OCI-LY7 (cell line): ENCODE measurements at regions not wholly inside any gene's neighbourhood (a gene's known extent, or its start where the extent isn't known, plus 50 kb on each side); places are given as distances from the start of the nearest gene placed in this dataset.

ENCODE experiments used
- BruUV-seq: library from RNA; stranded (reverse); fragments of 400-500 nt; replicated peaks from 2 replicates; lab custom pipeline; 2021; lab: Mats Ljungman, UMichigan
- CTCF ChIA-PET: fragments of 300-600 bp; sonication (Branson Sonifier 250); formaldehyde crosslinking; loops from one replicate; lab custom pipeline; 2022; ENCODE audit warnings: antibody characterized with exemption; ENCODE audit not compliant: unreplicated experiment; lab: Charles Lee
- POLR2A ChIA-PET: fragments of 300-600 bp; sonication (Branson Sonifier 250); formaldehyde crosslinking; loops from one replicate; lab custom pipeline; 2022; ENCODE audit warnings: antibody characterized with exemption; lab: Charles Lee
- DNase-seq: peaks from one replicate; pipeline ENCODE4 v3.0.0-alpha.2; 2015; ENCODE audit warnings: low spot score
- H2AFZ ChIP-seq: fragments of 200-600 bp; sonication (generic), shearing (Covaris generic); 2 replicates; pipeline ENCODE4 v1.6.1; 2014; ENCODE audit warnings: mild to moderate bottlenecking, antibody characterized with exemption, low read length, moderate library complexity
- H3K27ac ChIP-seq: fragments of 200-600 bp; sonication (generic); 2 replicates; pipeline ENCODE4 v1.5.1; 2014; ENCODE audit warnings: mixed run types, low read depth, mild to moderate bottlenecking, moderate library complexity, low read length, inconsistent platforms; ENCODE audit not compliant: poor library complexity, severe bottlenecking
- H3K36me3 ChIP-seq: fragments of 200-600 bp; sonication (generic); 2 replicates; pipeline ENCODE4 v1.6.1; 2014; ENCODE audit warnings: mild to moderate bottlenecking, antibody characterized with exemption, low read length, moderate library complexity, mixed read lengths; ENCODE audit not compliant: insufficient read depth
- H3K4me1 ChIP-seq: fragments of 200-600 bp; sonication (generic); 2 replicates; pipeline ENCODE4 v1.5.1; 2014; ENCODE audit warnings: mild to moderate bottlenecking, low read length; ENCODE audit not compliant: insufficient read depth, poor library complexity, severe bottlenecking
- H3K4me2 ChIP-seq: fragments of 200-600 bp; sonication (generic); 2 replicates; pipeline ENCODE4 v1.6.1; 2014; ENCODE audit warnings: mild to moderate bottlenecking, low read length
- H3K4me3 ChIP-seq: fragments of 200-600 bp; sonication (generic); 2 replicates; pipeline ENCODE4 v1.5.1; 2014; ENCODE audit warnings: mild to moderate bottlenecking, low read depth, low read length; ENCODE audit not compliant: poor library complexity, severe bottlenecking
- H3K79me2 ChIP-seq: fragments of 200-600 bp; sonication (generic); 2 replicates; pipeline ENCODE4 v1.6.1; 2016; ENCODE audit warnings: low read depth, mild to moderate bottlenecking, low read length, moderate library complexity, mixed read lengths; ENCODE audit not compliant: insufficient read depth
- H3K9me2 ChIP-seq: fragments of 200-600 bp; sonication (generic); 2 replicates; pipeline ENCODE4 v1.6.1; 2016; ENCODE audit warnings: mild to moderate bottlenecking, low read length, mixed read lengths; ENCODE audit not compliant: insufficient read depth
- H3K9me3 ChIP-seq: fragments of 200-600 bp; sonication (generic); 2 replicates; pipeline ENCODE4 v1.6.1; 2014; ENCODE audit warnings: mild to moderate bottlenecking, mixed run types, low read length, mixed read lengths
- H4K20me1 ChIP-seq: fragments of 200-600 bp; sonication (generic); 2 replicates; pipeline ENCODE4 v1.6.1; 2014; ENCODE audit warnings: mild to moderate bottlenecking, antibody characterized with exemption, low read length, moderate library complexity, mixed read lengths; ENCODE audit not compliant: insufficient read depth
- CTCF ChIP-seq: fragments of 200-600 bp; sonication (generic); conservative IDR thresholded peaks from 2 replicates; pipeline ENCODE4 v1.5.1; 2014; ENCODE audit warnings: mild to moderate bottlenecking, antibody characterized with exemption, low read length, moderate library complexity, mixed read lengths
- EZH2phosphoT487 ChIP-seq: fragments of 200-600 bp; sonication (generic); IDR thresholded peaks from 2 replicates; pipeline ENCODE4 v1.6.1; 2018; ENCODE audit warnings: low read depth, borderline replicate concordance, mild to moderate bottlenecking, mixed run types, antibody characterized with exemption, low read length, moderate library complexity, mixed read lengths
- intact Hi-C: fragments of 100-400 bp; cut with micrococcal nuclease; formaldehyde crosslinking; loops from one replicate; pipeline ENCODE4 v1.10.0; 2022; ENCODE audit not compliant: unreplicated experiment

- no peak overlapping the region for H3K4me3 ChIP-seq
- no peaks in the 10 kb centered on the region for H3K9me2 ChIP-seq
- H3K79me2 ChIP-seq, result no peaks in the 10 kb centered on the region
- H3K27ac ChIP-seq, result no peak overlapping the region
- no peaks in the 10 kb centered on the region for H3K36me3 ChIP-seq
- BruUV-seq, result no TSS peak
- POLR2A ChIA-PET, result no interaction called here
- H3K4me1 ChIP-seq, result no peaks in the 10 kb centered on the region
- no peak for DNase-seq
- intact Hi-C loops, result no loop called here
- no peaks in the 10 kb centered on the region for H4K20me1 ChIP-seq
- no peak overlapping the region for H3K4me2 ChIP-seq
- TF ChIP-seq CTCF, result no peak
- TF ChIP-seq EZH2phosphoT487, result no peak
- no peaks in the 10 kb centered on the region for H3K9me3 ChIP-seq
- no peak overlapping the region for H2AFZ ChIP-seq
- CTCF ChIA-PET, result no interaction called here
Measured at GRCh38 chr11:120021978-120022377, 115.9 kb downstream of the TRIM29 start.

- Histone ChIP-seq H3K4me1 (no peaks in the 10 kb centered on the region), H3K4me3 (no peak overlapping the region), H3K4me2 (no peak overlapping the region), H3K27ac (no peak overlapping the region), H3K36me3 (no peaks in the 10 kb centered on the region), H4K20me1 (no peaks in the 10 kb centered on the region), H2AFZ (no peak overlapping the region), H3K79me2 (no peaks in the 10 kb centered on the region), H3K9me3 (no peaks in the 10 kb centered on the region), H3K9me2 (no peaks in the 10 kb centered on the region)
- no TSS peak for BruUV-seq
- ChIA-PET CTCF (no interaction called here), POLR2A (no interaction called here)
- intact Hi-C loops, result no loop called here
- no peak for DNase-seq
- no peak for TF ChIP-seq EZH2phosphoT487
- TF ChIP-seq CTCF, result no peak
Measured at GRCh38 chr11:120021391-120021953, 116.4 kb downstream of the TRIM29 start.

DNA sequence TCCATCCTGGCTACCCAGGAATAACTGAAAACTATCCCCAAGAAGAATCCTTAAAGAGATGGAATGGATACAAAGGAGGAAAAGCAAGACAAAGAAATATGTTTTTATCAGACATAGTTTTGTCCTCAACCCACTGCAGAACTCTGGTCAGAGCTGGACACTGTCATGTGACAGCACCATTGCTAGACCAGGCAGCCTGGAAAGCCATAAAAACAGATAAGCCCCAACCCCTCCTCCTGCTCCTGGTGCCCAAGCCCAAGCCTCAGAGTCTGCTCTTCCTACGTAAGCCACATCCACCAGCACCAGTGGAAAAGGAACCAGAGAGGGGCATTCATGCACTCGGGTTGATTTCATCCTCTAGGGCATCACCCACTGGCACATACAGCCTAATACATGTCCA is 116.9 kb downstream of the TRIM29 start:
- BruUV-seq, result no TSS peak
- DNase-seq, result no peak
- CTCF ChIA-PET, result no interaction called here
- Histone ChIP-seq H3K4me2 (no peak overlapping the region), H3K4me1 (no peaks in the 10 kb centered on the region), H3K36me3 (no peaks in the 10 kb centered on the region), H4K20me1 (no peaks in the 10 kb centered on the region), H3K4me3 (no peak overlapping the region), H3K9me2 (no peaks in the 10 kb centered on the region), H3K79me2 (no peaks in the 10 kb centered on the region), H3K9me3 (no peaks in the 10 kb centered on the region), H3K27ac (no peak overlapping the region), H2AFZ (no peak overlapping the region)
- intact Hi-C loops, result no loop called here
- POLR2A ChIA-PET, result interaction anchor here (1.3 kb wide), 1 partner anchor 19 kb away, joined by 3 read pairs; no protein-coding TSS in a partner anchor
- TF ChIP-seq EZH2phosphoT487 (no peak), CTCF (no peak)
